ENCODE measurements at regions not wholly inside any gene's neighbourhood (a gene's known extent, or its start where the extent isn't known, plus 50 kb on each side); places are given as distances from the start of the nearest gene placed in this dataset.

DNA sequence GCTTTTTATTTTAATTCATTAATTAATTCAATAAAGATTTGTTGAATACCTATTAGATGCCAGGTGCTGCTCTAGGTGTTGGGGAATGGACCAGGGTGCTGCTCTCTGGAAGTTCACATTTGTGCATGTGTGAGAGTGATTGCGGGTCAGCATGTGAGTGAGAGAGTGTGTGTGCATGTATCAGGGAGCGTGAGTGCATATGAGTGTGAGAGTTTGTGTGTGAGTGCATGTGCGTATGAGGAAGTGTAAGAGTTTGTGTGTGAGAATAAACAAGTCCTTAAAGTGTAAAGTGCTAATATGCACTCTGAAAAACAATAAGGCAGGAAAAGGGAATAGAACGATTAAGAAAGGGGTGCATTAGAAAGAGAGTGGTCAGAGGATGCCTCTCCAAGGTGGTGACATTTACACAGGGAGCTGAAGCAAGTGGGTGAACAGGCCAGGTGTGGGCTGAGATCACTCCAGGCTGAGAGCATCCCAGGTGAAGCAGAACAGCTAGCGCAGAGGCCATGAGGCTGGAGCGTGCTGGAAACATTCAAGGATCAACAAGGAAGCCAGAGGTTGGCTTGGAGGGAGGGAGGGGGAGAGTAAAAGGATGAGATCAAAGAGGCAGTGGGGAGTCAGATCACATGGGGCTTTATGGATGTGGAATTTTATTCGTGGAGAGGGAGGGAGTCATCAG is 50.5 kb upstream of the SLC1A4 start:
- DNase-seq (ENCODE audit: low read depth in 2 of 2), result no peak

DNA sequence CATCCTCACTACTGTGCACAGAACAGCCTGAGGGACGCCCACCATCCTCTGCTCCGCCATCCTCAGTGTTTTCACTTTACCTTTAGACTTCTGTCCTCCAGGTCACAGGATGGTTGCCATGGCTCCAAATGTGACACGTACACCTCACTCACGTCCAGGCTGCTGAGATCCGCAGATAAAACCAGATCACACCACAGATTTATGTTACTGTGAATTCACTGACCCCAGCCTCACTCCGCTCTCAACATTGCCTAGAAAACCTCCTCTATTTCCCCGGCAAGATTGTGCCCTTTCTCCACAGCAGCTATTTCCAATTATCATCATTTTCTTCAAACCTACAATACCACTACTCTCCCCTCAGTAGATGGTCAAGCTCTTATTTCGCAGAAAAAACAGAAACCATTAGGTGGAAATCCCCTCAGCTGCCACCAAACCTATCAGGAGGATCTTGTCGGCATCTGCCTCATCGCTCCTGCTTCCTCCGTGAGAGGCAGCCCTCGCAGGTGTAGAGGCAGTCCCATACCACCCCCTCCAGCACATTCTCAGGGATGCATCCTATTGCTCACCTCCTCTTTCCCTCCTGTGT is 49.8 kb upstream of the SLC1A4 start:
- no peak for DNase-seq (ENCODE audit: low read depth in 2 of 2)
